IMR-90 (cell line): ENCODE measurements at regions not wholly inside any gene's neighbourhood (a gene's known extent, or its start where the extent isn't known, plus 50 kb on each side); places are given as distances from the start of the nearest gene placed in this dataset.
A peak's percentile ranks its signal among the peaks of the same experiment; 100 is the strongest.

ENCODE experiments used
- ATAC-seq: fragments of 200-7000 bp; cut with Tn5 transposase; 2 replicates; pipeline ENCODE4 v1.9.1; 2020; ENCODE audit warnings: low read depth, mild to moderate bottlenecking, moderate library complexity
- BruUV-seq: library from RNA; stranded (reverse); fragments of 400-500 nt; replicated peaks from 2 replicates; lab custom pipeline; 2021; lab: Mats Ljungman, UMichigan
- CTCF ChIA-PET: fragments of 300-600 bp; formaldehyde crosslinking; extraction: SDS; loops from one replicate; lab custom pipeline; 2021; ENCODE audit warnings: antibody characterized with exemption; lab: Yijun Ruan, JAX
- POLR2A ChIA-PET: fragments of 300-600 bp; sonication (Branson Sonifier 250); formaldehyde crosslinking; loops from one replicate; lab custom pipeline; 2022; ENCODE audit warnings: antibody characterized with exemption; ENCODE audit not compliant: unreplicated experiment; lab: Charles Lee
- DNase-seq: peaks from one replicate; pipeline ENCODE4 v3.0.0; 2013
- H2AFZ ChIP-seq: replicated peaks from 2 replicates; pipeline ENCODE3; 2013; ENCODE audit warnings: low read length, mild to moderate bottlenecking; ENCODE audit not compliant: poor library complexity
- H2AK5ac ChIP-seq: 2 replicates; pipeline ENCODE4 v1.6.1; 2013; ENCODE audit warnings: low read depth, low read length, inconsistent platforms
- H2AK9ac ChIP-seq: replicated peaks from 2 replicates; pipeline ENCODE3; 2013; ENCODE audit warnings: mild to moderate bottlenecking, low read depth, low read length, moderate library complexity; ENCODE audit not compliant: poor library complexity
- H2BK120ac ChIP-seq: 2 replicates; pipeline ENCODE4 v1.6.1; 2013; ENCODE audit warnings: low read depth, low read length, inconsistent platforms
- H2BK15ac ChIP-seq: 3 replicates; pipeline ENCODE4 v1.6.1; 2013; ENCODE audit warnings: low read depth, low read length, inconsistent platforms
- H2BK20ac ChIP-seq: 2 replicates; pipeline ENCODE4 v1.6.1; 2013; ENCODE audit warnings: low read depth, mild to moderate bottlenecking, inconsistent platforms, low read length, moderate library complexity
- H2BK5ac ChIP-seq: 2 replicates; pipeline ENCODE4 v1.6.1; 2013; ENCODE audit warnings: mild to moderate bottlenecking, low read depth, low read length, inconsistent platforms; ENCODE audit not compliant: poor library complexity, severe bottlenecking
- H3K14ac ChIP-seq: replicated peaks from 2 replicates; pipeline ENCODE4 v1.6.1; 2013; ENCODE audit warnings: low read depth, low read length, inconsistent platforms
- H3K18ac ChIP-seq: 2 replicates; pipeline ENCODE4 v1.6.1; 2013; ENCODE audit warnings: low read depth, low read length, control low read depth
- H3K23ac ChIP-seq: 2 replicates; pipeline ENCODE4 v1.6.1; 2013; ENCODE audit warnings: low read depth, low read length, inconsistent platforms
- H3K27ac ChIP-seq: 2 replicates; pipeline ENCODE4 v1.5.1; 2013; ENCODE audit warnings: mild to moderate bottlenecking, control low read depth, low read length; ENCODE audit not compliant: insufficient read depth
- H3K27me3 ChIP-seq: 2 replicates; pipeline ENCODE4 v1.6.1; 2013; ENCODE audit warnings: low read length; ENCODE audit not compliant: control insufficient read depth, insufficient read depth
- H3K36me3 ChIP-seq: 2 replicates; pipeline ENCODE4 v1.6.1; 2013; ENCODE audit warnings: low read length, mixed read lengths; ENCODE audit not compliant: control insufficient read depth, insufficient read depth
- H3K4ac ChIP-seq: 2 replicates; pipeline ENCODE4 v1.6.1; 2013; ENCODE audit warnings: low read depth, low read length, inconsistent platforms
- H3K4me1 ChIP-seq: 2 replicates; pipeline ENCODE4 v1.6.1; 2013; ENCODE audit warnings: low read length, mixed read lengths; ENCODE audit not compliant: control insufficient read depth, insufficient read depth
- H3K4me2 ChIP-seq: 2 replicates; pipeline ENCODE4 v1.6.1; 2013; ENCODE audit warnings: low read depth, mild to moderate bottlenecking, control low read depth, low read length, moderate library complexity
- H3K4me3 ChIP-seq: 2 replicates; pipeline ENCODE4 v1.5.1; 2013; ENCODE audit warnings: low read depth, mild to moderate bottlenecking, control low read depth, low read length, moderate library complexity; ENCODE audit not compliant: insufficient read depth
- H3K56ac ChIP-seq: 2 replicates; pipeline ENCODE4 v1.6.1; 2013; ENCODE audit warnings: low read length, inconsistent platforms; ENCODE audit not compliant: insufficient read depth; ENCODE audit errors: extremely low read depth
- H3K79me1 ChIP-seq, 2 experiments: 2 replicates each; pipeline ENCODE4 v1.6.1; 2013; ENCODE audit warnings: low read length in 2 of 2, inconsistent platforms in 1 of 2, low read depth in 1 of 2
- H3K9ac ChIP-seq: 2 replicates; pipeline ENCODE4 v1.6.1; 2013; ENCODE audit warnings: low read depth, low read length, control low read depth
- H3K9me1 ChIP-seq: 2 replicates; pipeline ENCODE4 v1.6.1; 2013; ENCODE audit warnings: low read length, inconsistent platforms; ENCODE audit not compliant: insufficient read depth
- H3K9me3 ChIP-seq: 2 replicates; pipeline ENCODE4 v1.6.1; 2013; ENCODE audit warnings: low read length; ENCODE audit not compliant: control insufficient read depth, insufficient read depth
- H4K20me1 ChIP-seq: 2 replicates; pipeline ENCODE4 v1.6.1; 2013; ENCODE audit warnings: low read length, inconsistent platforms; ENCODE audit not compliant: insufficient read depth
- H4K5ac ChIP-seq: 2 replicates; pipeline ENCODE4 v1.6.1; 2013; ENCODE audit warnings: mild to moderate bottlenecking, low read depth, low read length, control low read depth
- H4K8ac ChIP-seq, 2 experiments: 2 replicates each; pipeline ENCODE4 v1.6.1; 2013; ENCODE audit warnings: low read depth in 2 of 2, low read length in 2 of 2, control low read depth in 1 of 2, inconsistent platforms in 1 of 2
- H4K91ac ChIP-seq: 2 replicates; pipeline ENCODE4 v1.6.1; 2013; ENCODE audit warnings: low read depth, low read length, inconsistent platforms; ENCODE audit not compliant: insufficient read depth
- CTCF ChIP-seq: conservative IDR thresholded peaks from 2 replicates; pipeline ENCODE4 v1.5.1; 2012; ENCODE audit warnings: mild to moderate bottlenecking, low read depth, low read length, improper control_type of control experiment
- FOS ChIP-seq: fragments of 150-350 bp; IDR thresholded peaks from 2 replicates; pipeline ENCODE4 v1.6.1; 2016; ENCODE audit warnings: low read depth, low read length
- MAFK ChIP-seq: IDR thresholded peaks from 2 replicates; pipeline ENCODE4 v1.6.1; 2012; ENCODE audit warnings: low read depth, low read length, improper control_type of control experiment
- MAZ ChIP-seq: IDR thresholded peaks from 2 replicates; pipeline ENCODE4 v1.6.1; 2012; ENCODE audit warnings: low read depth, mild to moderate bottlenecking, low read length, improper control_type of control experiment, moderate library complexity, borderline replicate concordance
- RCOR1 ChIP-seq: IDR thresholded peaks from 2 replicates; pipeline ENCODE4 v1.6.1; 2012; ENCODE audit warnings: mild to moderate bottlenecking, low read length, improper control_type of control experiment; ENCODE audit not compliant: insufficient replicate concordance
- SMC3 ChIP-seq: fragments of 150-350 bp; IDR thresholded peaks from 2 replicates; pipeline ENCODE4 v1.6.1; 2016; ENCODE audit warnings: low read depth, mild to moderate bottlenecking, antibody characterized with exemption, low read length, moderate library complexity
- USF2 ChIP-seq: fragments of 150-350 bp; IDR thresholded peaks from 2 replicates; pipeline ENCODE4 v1.6.1; 2017; ENCODE audit warnings: mild to moderate bottlenecking, antibody characterized with exemption, low read length, low read depth
- dilution Hi-C: fragments of 300-500 bp; cut with HindIII; formaldehyde crosslinking; loops from one replicate; pipeline ENCODE4 v1.14.3; 2018; ENCODE audit warnings: low sequenced_read_pairs; ENCODE audit not compliant: unreplicated experiment
- in situ Hi-C: fragments of 300-500 bp; cut with MboI; formaldehyde crosslinking; loops from 3 replicates; pipeline ENCODE4 v1.14.3; 2019; ENCODE audit warnings: low sequenced_read_pairs, inconsistent platforms, mixed read lengths
- intact Hi-C: fragments of 100-400 bp; cut with micrococcal nuclease; formaldehyde crosslinking; loops from 2 replicates; pipeline ENCODE4 v1.10.0; 2022

DNA sequence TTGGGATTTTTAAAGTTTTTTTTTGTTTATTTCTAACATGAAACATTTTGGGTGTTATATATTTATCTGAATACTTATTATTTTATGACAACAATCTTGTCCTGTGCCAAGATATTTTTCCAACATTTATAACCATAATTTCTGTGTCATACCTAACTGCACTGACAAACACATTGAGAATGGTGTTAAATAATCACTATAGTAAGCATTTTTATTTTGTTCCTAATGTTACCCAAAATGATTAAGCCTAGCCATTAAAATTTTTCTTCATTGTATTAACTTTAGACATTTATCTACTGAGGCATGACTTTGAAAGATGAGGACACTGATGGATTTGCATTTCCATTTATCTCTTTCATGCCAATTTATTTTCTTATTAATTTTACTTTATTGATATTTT lies 91.6 kb upstream of the STK32A start:
- DNase-seq (no peak), ATAC-seq (no peak)
- H3K27me3 ChIP-seq = no peaks in the 10 kb centered on the region
- H3K4me2 ChIP-seq = no peak overlapping the region
- dilution Hi-C loops (no loop called here), in situ Hi-C loops (no loop called here), intact Hi-C loops (no loop called here)
- no peak overlapping the region for H2AFZ ChIP-seq
- no peak overlapping the region for H2BK20ac ChIP-seq
- no peak overlapping the region for H3K4me3 ChIP-seq
- BruUV-seq = no TSS peak
- H2BK5ac ChIP-seq = no peak overlapping the region
- no peak overlapping the region for H3K56ac ChIP-seq
- no peaks in the 10 kb centered on the region for H3K36me3 ChIP-seq
- POLR2A ChIA-PET = no interaction called here
- H3K18ac ChIP-seq = no peak overlapping the region
- 0 out of 2 replicates have a peak, but pooled peaks cover 4% of the 10 kb centered on the region for H3K9me3 ChIP-seq
- no peak overlapping the region for H3K9ac ChIP-seq
- no peak overlapping the region for H4K91ac ChIP-seq
- H2AK5ac ChIP-seq = no peak overlapping the region
- no peaks in the 10 kb centered on the region for H3K79me1 ChIP-seq
- H4K8ac ChIP-seq = no peak overlapping the region
- TF ChIP-seq RCOR1 (no peak), SMC3 (no peak), CTCF (no peak), USF2 (no peak), FOS (no peak), MAZ (no peak), MAFK (peak; percentile 45; the same call in 1 of the 2 replicates)
- no peak overlapping the region for H3K4ac ChIP-seq
- no peaks in the 10 kb centered on the region for H4K20me1 ChIP-seq
- no peak overlapping the region for H2AK9ac ChIP-seq
- no peak overlapping the region for H3K14ac ChIP-seq
- no peak overlapping the region for H3K27ac ChIP-seq
- H2BK120ac ChIP-seq = no peak overlapping the region
- no peaks in the 10 kb centered on the region for H3K4me1 ChIP-seq
- CTCF ChIA-PET = no interaction called here
- H4K5ac ChIP-seq = no peak overlapping the region
- H3K23ac ChIP-seq = no peak overlapping the region
- no peaks in the 10 kb centered on the region for H3K9me1 ChIP-seq
- H2BK15ac ChIP-seq = no peak overlapping the region
